ENCODE measurements at regions not wholly inside any gene's neighbourhood (a gene's known extent, or its start where the extent isn't known, plus 50 kb on each side); places are given as distances from the start of the nearest gene placed in this dataset.

DNA sequence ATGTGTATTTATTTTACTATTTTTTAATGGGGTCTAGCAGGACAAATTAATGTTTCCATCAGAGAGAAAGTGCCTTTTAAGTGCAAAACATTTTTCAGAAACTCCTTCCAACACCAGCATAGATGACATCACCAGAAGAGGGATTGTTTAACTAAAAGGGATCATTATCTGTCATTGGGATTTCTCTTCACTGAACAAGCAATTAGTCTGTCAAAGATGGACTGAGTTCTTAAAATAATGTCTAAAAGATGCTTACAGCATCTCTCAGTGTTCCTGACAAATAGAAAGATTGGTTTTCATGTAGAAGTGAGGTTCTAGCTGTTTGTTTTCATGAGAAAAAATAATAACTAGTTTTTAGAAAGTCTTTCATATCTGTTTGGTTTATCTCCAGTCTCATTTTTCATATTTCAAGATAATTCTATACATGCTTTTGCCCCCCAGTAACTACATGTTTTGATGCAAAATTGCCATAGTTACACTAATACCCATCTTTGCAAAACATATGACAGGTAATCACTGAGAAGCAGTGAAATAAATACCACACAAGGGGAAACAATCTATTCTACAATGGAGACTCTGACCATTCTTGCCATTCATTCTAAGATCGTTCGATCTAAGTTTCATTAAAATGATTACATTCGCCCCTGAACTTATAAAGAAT is 850.3 kb downstream of the GALC start:
- H3K27me3 Mint-ChIP-seq = no peaks in the 10 kb centered on the region
- no peaks in the 10 kb centered on the region for H3K36me3 Mint-ChIP-seq
- H3K27ac Mint-ChIP-seq = no peak overlapping the region

DNA sequence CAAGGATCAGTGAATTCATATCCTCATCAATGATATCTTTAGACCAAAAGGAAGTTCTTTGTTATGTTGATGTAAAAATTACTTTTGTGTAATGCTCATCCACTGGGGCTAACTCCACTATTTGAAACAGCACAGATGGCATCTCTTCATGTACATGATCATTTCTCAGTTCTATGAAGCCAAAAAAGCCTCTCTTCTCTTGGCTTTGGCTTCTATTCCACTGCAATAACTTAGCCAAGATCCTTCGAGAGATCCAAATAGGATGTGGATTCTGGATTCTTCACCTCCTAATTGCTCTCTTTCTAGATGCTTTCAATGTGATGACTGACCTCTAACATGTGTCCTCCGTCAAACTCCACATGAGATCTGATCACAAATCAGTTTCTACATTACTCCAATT is 851.2 kb downstream of the GALC start:
- intact Hi-C loops (cut with micrococcal nuclease) = no loop called here
- Mint-ChIP-seq H3K36me3 (no peaks in the 10 kb centered on the region), H3K4me1 (ENCODE audit: low read depth) (no peaks in the 10 kb centered on the region), H3K27ac (no peak overlapping the region), H3K27me3 (no peaks in the 10 kb centered on the region), H3K9me3 (peaks cover 13% of the 10 kb centered on the region), H3K4me3 (no peak overlapping the region)
- DNase-seq = no peak
- ChIA-PET CTCF (no interaction called here), POLR2A (no interaction called here)

More for the DNA sequence above, 850.3 kb downstream of the GALC start:
- ChIA-PET CTCF (no interaction called here), POLR2A (no interaction called here)
- DNase-seq = no peak
- H3K9me3 Mint-ChIP-seq = peaks cover 13% of the 10 kb centered on the region
- intact Hi-C loops (cut with micrococcal nuclease) = no loop called here
- no peak overlapping the region for H3K4me3 Mint-ChIP-seq
- H3K4me1 Mint-ChIP-seq (ENCODE audit: low read depth) = no peaks in the 10 kb centered on the region

DNA sequence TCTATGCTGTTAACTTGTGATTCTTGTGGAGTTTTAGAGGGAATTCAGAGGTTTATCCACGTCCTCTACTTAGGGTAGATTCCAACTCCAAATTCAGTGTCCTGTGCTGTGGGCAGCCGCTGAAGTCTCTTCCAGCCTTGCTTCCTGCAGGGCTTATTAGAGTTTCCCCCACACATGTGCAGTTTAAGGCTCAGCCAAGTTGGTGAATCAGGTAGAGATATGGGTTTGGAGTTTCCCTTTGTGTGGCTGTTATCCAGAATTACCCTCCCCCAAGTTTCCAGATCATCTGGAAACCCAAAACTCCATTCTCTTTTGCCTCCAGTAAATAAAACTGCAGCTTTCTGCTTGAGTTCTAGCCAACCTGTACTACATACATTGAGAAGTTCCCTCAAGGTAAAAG is 853.7 kb downstream of the GALC start:
- CTCF ChIA-PET = no interaction called here
- POLR2A ChIA-PET = no interaction called here
- Mint-ChIP-seq H3K27me3 (no peaks in the 10 kb centered on the region), H3K27ac (no peak overlapping the region), H3K36me3 (no peaks in the 10 kb centered on the region), H3K4me1 (ENCODE audit: low read depth) (no peaks in the 10 kb centered on the region), H3K4me3 (no peak overlapping the region), H3K9me3 (peaks cover 5% of the 10 kb centered on the region)
- intact Hi-C loops (cut with micrococcal nuclease) = no loop called here
- no peak for DNase-seq

DNA sequence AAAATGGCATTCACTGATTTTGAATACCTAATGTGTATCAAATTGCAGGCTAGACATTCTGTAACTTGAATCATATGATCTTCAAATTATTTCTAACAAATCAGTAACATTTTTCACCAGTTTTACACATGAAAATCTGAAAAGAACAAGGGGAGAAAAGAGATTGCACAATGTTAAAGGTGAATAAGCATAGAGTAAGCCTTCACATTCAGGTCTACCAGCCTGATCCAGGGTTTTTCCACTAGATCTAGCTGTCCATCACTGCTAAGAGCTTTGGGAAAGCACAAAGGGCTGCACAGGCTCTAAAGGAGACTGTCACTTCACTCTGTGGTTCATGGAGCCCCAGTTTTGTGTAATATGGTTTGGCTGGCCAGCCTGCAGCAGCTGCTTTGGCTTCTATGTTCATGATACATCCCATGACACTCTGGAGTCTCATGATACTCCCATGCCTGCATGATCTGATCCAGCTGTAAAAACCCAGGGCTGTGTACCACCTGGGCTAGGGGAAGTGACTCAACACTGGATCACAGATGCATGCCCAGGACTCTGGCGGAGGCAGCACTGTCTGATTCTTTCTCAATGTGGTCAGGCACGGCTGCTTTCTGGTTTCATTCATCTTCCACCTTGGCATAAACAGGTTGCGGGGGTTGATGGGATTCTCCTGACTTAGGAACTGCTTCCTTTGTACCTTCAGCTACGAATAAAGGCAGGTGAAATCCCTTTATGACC is 859.7 kb downstream of the GALC start:
- intact Hi-C loops (cut with micrococcal nuclease) = no loop called here
- POLR2A ChIA-PET = no interaction called here
- no peaks in the 10 kb centered on the region for H3K36me3 Mint-ChIP-seq

DNA sequence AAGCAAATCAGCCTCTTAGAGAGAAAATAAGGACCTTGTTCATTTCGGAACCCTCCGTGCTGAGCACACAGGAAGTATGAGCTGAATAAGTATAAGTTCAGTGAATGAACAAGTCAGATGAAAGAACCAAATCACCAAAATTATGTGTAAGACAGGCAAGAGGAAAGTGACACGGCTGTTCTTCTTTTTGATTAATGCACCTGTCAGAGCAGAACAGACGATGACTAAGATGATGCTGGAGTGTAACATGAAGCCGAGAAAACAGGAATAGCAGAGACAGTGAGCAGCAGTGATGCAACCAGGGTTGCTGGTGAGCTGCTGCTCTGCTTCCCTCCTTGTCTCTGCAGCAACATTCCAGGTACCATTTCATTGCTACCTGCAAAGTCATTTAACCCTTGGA is 861.1 kb downstream of the GALC start:
- intact Hi-C loops (cut with micrococcal nuclease) = no loop called here
- POLR2A ChIA-PET = no interaction called here
- no peak for DNase-seq
- no peaks in the 10 kb centered on the region for H3K4me1 Mint-ChIP-seq (ENCODE audit: low read depth)
- no peaks in the 10 kb centered on the region for H3K27me3 Mint-ChIP-seq
- no peaks in the 10 kb centered on the region for H3K9me3 Mint-ChIP-seq
- no peaks in the 10 kb centered on the region for H3K36me3 Mint-ChIP-seq
- no peak overlapping the region for H3K27ac Mint-ChIP-seq
- CTCF ChIA-PET = no interaction called here
- H3K4me3 Mint-ChIP-seq = no peak overlapping the region

More for the DNA sequence above, 859.7 kb downstream of the GALC start:
- Mint-ChIP-seq H3K27ac (no peak overlapping the region), H3K9me3 (peaks cover 2% of the 10 kb centered on the region), H3K4me3 (no peak overlapping the region), H3K4me1 (ENCODE audit: low read depth) (no peaks in the 10 kb centered on the region), H3K27me3 (no peaks in the 10 kb centered on the region)
- CTCF ChIA-PET = no interaction called here
- DNase-seq = no peak

DNA sequence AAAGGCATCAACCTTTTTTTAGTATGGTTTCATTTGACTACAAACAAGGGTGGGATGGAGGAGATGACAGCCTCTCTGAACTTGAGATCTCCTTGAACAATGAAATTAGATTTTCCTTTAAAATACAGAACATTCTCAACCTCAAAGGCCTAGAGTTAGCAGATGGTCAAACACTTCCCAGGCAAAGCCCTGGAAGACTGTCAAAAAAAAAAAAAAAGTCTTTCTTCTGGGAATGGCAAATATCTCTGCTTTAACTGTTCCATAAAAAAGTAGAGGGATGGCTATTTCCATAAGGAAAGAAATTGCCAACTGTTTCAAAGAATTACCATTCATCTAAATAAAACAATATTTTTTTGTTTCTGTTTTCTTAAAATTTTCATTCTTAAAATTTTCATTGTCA is 870.8 kb downstream of the GALC start:
- Mint-ChIP-seq H3K27ac (no peak overlapping the region), H3K36me3 (no peaks in the 10 kb centered on the region), H3K9me3 (peaks cover 9% of the 10 kb centered on the region), H3K4me1 (ENCODE audit: low read depth) (no peaks in the 10 kb centered on the region), H3K27me3 (no peaks in the 10 kb centered on the region), H3K4me3 (no peak overlapping the region)
- CTCF ChIA-PET = no interaction called here
- POLR2A ChIA-PET = no interaction called here
- intact Hi-C loops (cut with micrococcal nuclease) = no loop called here
- DNase-seq = no peak

DNA sequence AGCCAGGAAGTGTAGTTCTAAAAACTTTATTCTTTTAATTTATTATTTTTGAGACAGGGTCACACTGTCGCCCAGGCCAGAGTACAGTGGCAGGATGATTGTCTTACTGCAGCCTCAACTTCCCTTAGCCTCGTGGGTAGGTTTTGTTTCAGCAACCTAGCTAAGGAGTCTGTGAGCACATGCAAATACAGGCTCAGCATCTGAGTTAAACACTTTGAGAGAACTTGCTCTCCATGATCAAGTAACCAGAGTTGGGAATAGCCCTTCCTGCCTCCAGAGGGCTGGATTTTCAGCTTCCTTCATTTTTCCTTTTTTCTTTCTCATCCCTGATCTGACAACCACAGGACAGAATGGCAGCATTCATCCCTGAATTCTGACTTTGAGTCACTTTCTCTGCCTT is 871.3 kb downstream of the GALC start:
- POLR2A ChIA-PET = no interaction called here
- intact Hi-C loops (cut with micrococcal nuclease) = no loop called here
- DNase-seq = no peak
- no peak overlapping the region for H3K27ac Mint-ChIP-seq
- H3K4me1 Mint-ChIP-seq (ENCODE audit: low read depth) = no peaks in the 10 kb centered on the region
- no peaks in the 10 kb centered on the region for H3K27me3 Mint-ChIP-seq
- H3K4me3 Mint-ChIP-seq = no peak overlapping the region
- H3K9me3 Mint-ChIP-seq = peaks cover 9% of the 10 kb centered on the region
- CTCF ChIA-PET = no interaction called here
- no peaks in the 10 kb centered on the region for H3K36me3 Mint-ChIP-seq

DNA sequence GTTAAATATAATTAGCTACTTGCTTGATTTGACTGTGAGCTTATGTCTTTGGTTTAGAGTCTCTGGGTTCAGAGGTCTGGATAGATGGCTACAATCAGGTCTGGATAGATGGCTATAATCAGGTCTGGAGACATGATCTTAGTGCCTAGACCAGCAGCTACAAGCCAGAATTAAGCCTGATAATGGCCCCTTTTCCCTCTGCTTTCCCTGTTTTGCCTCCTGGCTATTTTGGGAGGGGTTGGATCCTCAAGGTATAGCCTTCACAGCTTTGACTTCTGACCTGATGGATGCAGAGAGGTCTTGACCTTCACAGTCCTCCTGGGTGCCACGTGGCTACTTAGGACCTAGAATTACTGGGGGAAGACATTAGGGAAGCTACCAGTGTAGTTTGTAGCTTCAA is 877.7 kb downstream of the GALC start:
- no peak overlapping the region for H3K4me3 Mint-ChIP-seq
- no peaks in the 10 kb centered on the region for H3K36me3 Mint-ChIP-seq
- no peak for DNase-seq
- no peak overlapping the region for H3K27ac Mint-ChIP-seq
- H3K4me1 Mint-ChIP-seq (ENCODE audit: low read depth) = no peaks in the 10 kb centered on the region
- ChIA-PET CTCF (no interaction called here), POLR2A (no interaction called here)
- no peaks in the 10 kb centered on the region for H3K27me3 Mint-ChIP-seq
- intact Hi-C loops (cut with micrococcal nuclease) = no loop called here
- H3K9me3 Mint-ChIP-seq = peaks cover 5% of the 10 kb centered on the region

DNA sequence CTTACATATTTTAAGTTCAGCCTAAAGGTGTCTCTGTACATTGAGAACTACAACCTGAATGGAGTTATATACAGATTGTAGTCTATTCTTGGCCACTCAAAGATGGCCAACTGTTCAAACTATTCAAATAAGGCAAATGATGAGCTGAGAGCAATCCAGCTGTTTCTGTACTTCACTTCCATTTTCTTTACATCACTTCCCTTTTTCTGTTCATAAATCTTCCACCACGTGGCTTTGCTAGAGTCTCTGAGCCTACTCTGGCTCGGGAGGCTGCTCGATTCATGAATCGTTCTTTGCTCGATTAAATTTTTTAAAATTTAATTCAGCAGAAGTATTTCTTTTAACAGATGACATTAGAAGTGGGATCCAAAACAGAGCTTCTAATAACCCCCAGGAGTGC is 879.7 kb downstream of the GALC start:
- Mint-ChIP-seq H3K9me3 (peaks cover 8% of the 10 kb centered on the region), H3K27ac (no peak overlapping the region), H3K4me1 (ENCODE audit: low read depth) (no peaks in the 10 kb centered on the region), H3K4me3 (no peak overlapping the region), H3K27me3 (no peaks in the 10 kb centered on the region), H3K36me3 (no peaks in the 10 kb centered on the region)
- ChIA-PET POLR2A (no interaction called here), CTCF (no interaction called here)
- DNase-seq = no peak
- intact Hi-C loops (cut with micrococcal nuclease) = no loop called here

DNA sequence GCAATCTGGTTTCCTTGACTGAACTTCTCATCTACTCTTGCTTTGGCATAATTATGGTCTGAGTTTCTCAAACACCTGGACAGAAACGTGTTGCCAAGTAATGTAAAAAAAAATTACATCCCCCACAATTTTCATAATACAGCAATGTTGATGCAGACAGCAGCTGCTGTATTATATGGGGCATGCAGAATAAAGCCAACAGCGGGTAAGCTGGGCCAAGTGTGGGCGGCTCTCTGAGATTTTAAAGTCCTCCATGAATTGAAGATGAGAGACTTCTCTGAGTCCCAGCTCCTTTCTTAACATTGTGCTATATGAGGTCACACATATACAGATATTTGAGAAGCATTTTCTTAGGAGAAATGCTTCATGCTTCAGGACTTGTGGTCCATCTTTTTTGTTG is 881.2 kb downstream of the GALC start:
- no peaks in the 10 kb centered on the region for H3K27me3 Mint-ChIP-seq
- no peak overlapping the region for H3K27ac Mint-ChIP-seq
- intact Hi-C loops (cut with micrococcal nuclease) = no loop called here
- no peaks in the 10 kb centered on the region for H3K4me1 Mint-ChIP-seq (ENCODE audit: low read depth)
- H3K4me3 Mint-ChIP-seq = no peak overlapping the region
- no peaks in the 10 kb centered on the region for H3K36me3 Mint-ChIP-seq
- ChIA-PET CTCF (no interaction called here), POLR2A (no interaction called here)
- no peak for DNase-seq
- H3K9me3 Mint-ChIP-seq = peaks cover 8% of the 10 kb centered on the region

DNA sequence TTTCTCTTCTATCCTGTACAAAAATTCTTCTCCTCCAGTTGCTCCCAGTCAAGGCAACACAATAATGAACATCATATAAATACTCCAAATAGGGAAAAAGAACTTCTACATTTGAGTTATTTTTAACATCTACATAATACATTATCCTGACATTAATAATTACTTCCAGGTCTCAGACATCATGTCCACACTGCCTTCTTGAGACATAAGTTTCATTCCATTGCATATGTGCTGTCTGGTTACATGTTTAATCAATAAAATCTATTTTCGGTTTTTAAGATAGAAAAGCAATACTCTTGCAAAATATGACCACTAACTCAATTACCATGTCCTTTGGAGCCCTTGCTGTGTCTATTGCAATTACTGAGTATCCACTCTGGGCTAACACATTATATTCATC is 881.9 kb downstream of the GALC start:
- DNase-seq = no peak
- Mint-ChIP-seq H3K9me3 (peaks cover 8% of the 10 kb centered on the region), H3K27me3 (no peaks in the 10 kb centered on the region), H3K36me3 (no peaks in the 10 kb centered on the region), H3K4me3 (no peak overlapping the region), H3K27ac (no peak overlapping the region), H3K4me1 (ENCODE audit: low read depth) (no peaks in the 10 kb centered on the region)
- intact Hi-C loops (cut with micrococcal nuclease) = no loop called here
- ChIA-PET POLR2A (no interaction called here), CTCF (no interaction called here)

DNA sequence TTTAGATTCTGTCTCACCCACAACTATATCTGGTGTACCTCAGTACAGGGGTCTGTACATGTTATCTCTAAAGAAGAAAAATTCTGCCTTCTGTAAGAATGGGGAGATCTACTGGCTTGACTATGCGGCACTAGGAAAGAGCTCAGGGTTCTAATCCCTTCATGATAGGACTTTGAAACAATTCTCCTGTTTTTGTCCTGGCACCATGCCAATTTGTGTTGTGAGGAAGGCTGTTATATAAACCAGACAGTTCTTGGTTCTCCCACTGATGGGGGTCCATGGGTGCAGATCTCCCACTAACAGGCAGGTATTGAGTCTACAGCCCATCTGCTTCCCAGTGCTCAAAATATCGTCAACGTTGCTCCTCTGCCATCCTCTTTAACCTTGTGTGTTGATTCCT is 883.7 kb downstream of the GALC start:
- H3K27me3 Mint-ChIP-seq = no peaks in the 10 kb centered on the region
- POLR2A ChIA-PET = no interaction called here
- no peak overlapping the region for H3K27ac Mint-ChIP-seq
- H3K36me3 Mint-ChIP-seq = no peaks in the 10 kb centered on the region
- DNase-seq = no peak
- H3K9me3 Mint-ChIP-seq = peaks cover 8% of the 10 kb centered on the region
- CTCF ChIA-PET = interaction anchor here (1.2 kb wide), 1 partner anchor 9 kb away, joined by 3 read pairs; no protein-coding TSS in a partner anchor
- intact Hi-C loops (cut with micrococcal nuclease) = no loop called here
- no peak overlapping the region for H3K4me3 Mint-ChIP-seq
- H3K4me1 Mint-ChIP-seq (ENCODE audit: low read depth) = no peaks in the 10 kb centered on the region

DNA sequence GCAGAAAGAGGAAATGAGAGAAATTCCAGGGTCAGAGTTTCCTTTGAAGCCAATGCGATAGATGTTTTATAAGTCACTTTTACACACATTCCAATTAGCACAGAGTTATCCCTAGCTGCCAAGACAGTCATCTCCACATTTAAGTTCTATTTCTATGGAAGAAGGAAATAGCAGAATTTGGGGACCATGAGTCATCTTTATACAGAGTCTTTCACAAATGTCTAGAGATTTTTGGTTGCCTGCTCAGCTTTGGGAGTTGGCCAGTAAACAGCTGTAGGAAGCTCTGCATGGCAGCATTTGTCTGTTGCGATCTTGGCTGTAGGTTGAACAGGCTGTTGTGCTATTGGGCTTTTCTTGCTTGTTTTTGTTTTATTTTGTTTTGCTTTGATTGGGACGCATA is 884.3 kb downstream of the GALC start:
- intact Hi-C loops (cut with micrococcal nuclease) = no loop called here
- POLR2A ChIA-PET = no interaction called here
- Mint-ChIP-seq H3K4me3 (no peak overlapping the region), H3K4me1 (ENCODE audit: low read depth) (no peaks in the 10 kb centered on the region), H3K27me3 (no peaks in the 10 kb centered on the region), H3K27ac (no peak overlapping the region), H3K9me3 (peaks cover 8% of the 10 kb centered on the region), H3K36me3 (no peaks in the 10 kb centered on the region)
- CTCF ChIA-PET = no interaction called here
- no peak for DNase-seq
